HCT116 (cell line): ENCODE measurements at regions not wholly inside any gene's neighbourhood (a gene's known extent, or its start where the extent isn't known, plus 50 kb on each side); places are given as distances from the start of the nearest gene placed in this dataset.

Source experiments
- ATAC-seq: fragments of 200-7000 bp; cut with Tn5 transposase; 2 replicates; pipeline ENCODE4 v1.9.1; 2020; ENCODE audit warnings: mild to moderate bottlenecking, moderate library complexity
- BruUV-seq: library from RNA; stranded (reverse); fragments of 400-500 nt; replicated peaks from 2 replicates; lab custom pipeline; 2021; lab: Mats Ljungman, UMichigan
- CTCF ChIA-PET: fragments of 300-600 bp; sonication (Branson Sonifier 250); formaldehyde crosslinking; loops from one replicate; lab custom pipeline; 2021; ENCODE audit warnings: antibody characterized with exemption; lab: Charles Lee
- POLR2A ChIA-PET: fragments of 300-600, 350-600 bp; sonication (Branson Sonifier 250); formaldehyde crosslinking; loops from one replicate; lab custom pipeline; 2021; ENCODE audit warnings: antibody characterized with exemption; lab: Charles Lee
- RAD21 ChIA-PET, 2 experiments: fragments of 300-600 bp; sonication (Branson Sonifier 250); formaldehyde crosslinking; loops; one replicate each; lab custom pipeline; 2023; ENCODE audit warnings: low total read pairs in 2 of 2; ENCODE audit not compliant: uncharacterized antibody in 2 of 2, unreplicated experiment in 2 of 2, low non-redundant PET in 1 of 2; lab: Charles Lee
- DNase-seq: peaks from one replicate; pipeline ENCODE4 v3.0.0-alpha.2; 2010; ENCODE audit warnings: low read depth, low spot score
- H2AFZ ChIP-seq: fragments of 200-600 bp; shearing (Covaris generic), sonication (generic); 2 replicates; pipeline ENCODE4 v1.6.1; 2017; ENCODE audit warnings: low read depth, mixed run types, mixed read lengths, antibody characterized with exemption, low read length; ENCODE audit not compliant: poor library complexity, severe bottlenecking
- H3K27ac ChIP-seq: 2 replicates; pipeline ENCODE4 v1.5.1; 2012; ENCODE audit warnings: low read depth, low read length
- H3K27me3 ChIP-seq: fragments of 200-600 bp; sonication (generic); 2 replicates; pipeline ENCODE4 v1.6.1; 2016; ENCODE audit warnings: mixed run types, low read length, mixed read lengths; ENCODE audit not compliant: insufficient read depth
- H3K36me3 ChIP-seq, 2 experiments: fragments of 200-500 bp in 1 of 2; fragments of 200-600 bp in 1 of 2; sonication (Bioruptor generic) in 1 of 2; sonication (generic) in 1 of 2; 2 replicates each; pipeline versions ENCODE4 v1.5.1 to v1.6.1; 2014 to 2016; ENCODE audit warnings: low read length in 2 of 2, inconsistent platforms in 1 of 2, mixed read lengths in 1 of 2, mixed run types in 1 of 2; ENCODE audit not compliant: insufficient read depth in 2 of 2, control insufficient read depth in 1 of 2
- H3K4me1 ChIP-seq, 2 experiments: fragments of 200-600 bp in 1 of 2; sonication (generic) in 1 of 2; 2 replicates each; pipeline versions ENCODE4 v1.5.1 to v1.6.1; 2012 to 2017; ENCODE audit warnings: low read length in 2 of 2, inconsistent platforms in 1 of 2, mild to moderate bottlenecking in 1 of 2, mixed read lengths in 1 of 2, mixed run types in 1 of 2, moderate library complexity in 1 of 2; ENCODE audit not compliant: insufficient read depth in 2 of 2, control insufficient read depth in 1 of 2
- H3K4me2 ChIP-seq: fragments of 200-600 bp; sonication (generic); 2 replicates; pipeline ENCODE4 v1.6.1; 2017; ENCODE audit warnings: mixed run types, low read length, mixed read lengths
- H3K4me3 ChIP-seq, 2 experiments: fragments of 200-600 bp in 1 of 2; sonication (generic) in 1 of 2; replicated peaks in 1 of 2; 2 replicates each; pipeline ENCODE4 v1.5.1; 2011 to 2016; ENCODE audit warnings: low read length in 2 of 2, control low read depth in 1 of 2, low read depth in 1 of 2, mild to moderate bottlenecking in 1 of 2, mixed read lengths in 1 of 2, mixed run types in 1 of 2
- H3K79me2 ChIP-seq: fragments of 200-600 bp; sonication (generic); 2 replicates; pipeline ENCODE4 v1.6.1; 2017; ENCODE audit warnings: mild to moderate bottlenecking, mixed run types, low read length, moderate library complexity, mixed read lengths; ENCODE audit not compliant: insufficient read depth
- H3K9ac ChIP-seq: fragments of 200-600 bp; sonication (generic); 2 replicates; pipeline ENCODE4 v1.6.1; 2016; ENCODE audit warnings: low read length, mixed read lengths
- H3K9me2 ChIP-seq: fragments of 200-600 bp; sonication (generic), shearing (Covaris generic); 2 replicates; pipeline ENCODE4 v1.6.1; 2017; ENCODE audit warnings: mixed run types, mild to moderate bottlenecking, moderate library complexity; ENCODE audit not compliant: insufficient read depth
- H3K9me3 ChIP-seq, 2 experiments: fragments of 200-500 bp in 1 of 2; fragments of 200-600 bp in 1 of 2; sonication (Bioruptor generic) in 1 of 2; sonication (generic) in 1 of 2; 2 replicates each; pipeline ENCODE4 v1.6.1; 2014 to 2017; ENCODE audit warnings: low read length in 2 of 2, mixed read lengths in 2 of 2, inconsistent platforms in 1 of 2, low read depth in 1 of 2, mild to moderate bottlenecking in 1 of 2, mixed run types in 1 of 2, moderate library complexity in 1 of 2; ENCODE audit not compliant: control insufficient read depth in 1 of 2, insufficient read depth in 1 of 2
- H4K20me1 ChIP-seq: fragments of 200-600 bp; sonication (generic), shearing (Covaris generic); 2 replicates; pipeline ENCODE4 v1.6.1; 2017; ENCODE audit warnings: mixed run types, mild to moderate bottlenecking, moderate library complexity; ENCODE audit not compliant: insufficient read depth
- CEBPB ChIP-seq: IDR thresholded peaks from 2 replicates; pipeline ENCODE4 v1.6.1; 2012; ENCODE audit warnings: low read depth
- CTCF ChIP-seq, 3 experiments: fragments of 200-600 bp in 1 of 3; sonication (generic) in 1 of 3; IDR thresholded peaks in 2 of 3; conservative IDR thresholded peaks in 1 of 3; 2 replicates each; pipeline ENCODE4 v1.5.1; 2012 to 2017; ENCODE audit warnings: low read depth in 2 of 3, low read length in 2 of 3, antibody characterized with exemption in 1 of 3, borderline replicate concordance in 1 of 3, control low read depth in 1 of 3, mild to moderate bottlenecking in 1 of 3, mixed read lengths in 1 of 3, mixed run types in 1 of 3, moderate library complexity in 1 of 3; ENCODE audit not compliant: insufficient read depth in 1 of 3
- EZH2 ChIP-seq: fragments of 200-600 bp; sonication (generic); IDR thresholded peaks from 2 replicates; pipeline ENCODE4 v1.6.1; 2017; ENCODE audit warnings: antibody characterized with exemption, mixed run types
- EZH2phosphoT487 ChIP-seq: fragments of 200-600 bp; IDR thresholded peaks from 2 replicates; pipeline ENCODE4 v1.6.1; 2018; ENCODE audit warnings: antibody characterized with exemption, borderline replicate concordance
- FOSL1 ChIP-seq: IDR thresholded peaks from 2 replicates; pipeline ENCODE4 v1.6.1; 2012; ENCODE audit warnings: low read depth
- JUND ChIP-seq: IDR thresholded peaks from 2 replicates; pipeline ENCODE4 v1.6.1; 2012
- POLR2AphosphoS5 ChIP-seq: IDR thresholded peaks from 2 replicates; pipeline ENCODE4 v1.6.1; 2011; ENCODE audit warnings: mild to moderate bottlenecking, low read depth, low read length, moderate library complexity
- RAD21 ChIP-seq: IDR thresholded peaks from 2 replicates; pipeline ENCODE4 v1.6.1; 2012; ENCODE audit warnings: low read depth, mild to moderate bottlenecking
- REST ChIP-seq: IDR thresholded peaks from 2 replicates; pipeline ENCODE4 v1.6.1; 2012; ENCODE audit warnings: low read depth
- SP1 ChIP-seq: IDR thresholded peaks from 2 replicates; pipeline ENCODE4 v1.6.1; 2012; ENCODE audit warnings: low read depth
- TCF7L2 ChIP-seq: IDR thresholded peaks from 2 replicates; pipeline ENCODE4 v1.7.0; 2011; ENCODE audit warnings: borderline replicate concordance, inconsistent platforms; ENCODE audit not compliant: insufficient read depth, insufficient read length; ENCODE audit errors: extremely low read depth
- YY1 ChIP-seq: IDR thresholded peaks from 2 replicates; pipeline ENCODE4 v1.6.1; 2011; ENCODE audit warnings: low read length, low read depth, moderate library complexity, mild to moderate bottlenecking; ENCODE audit not compliant: insufficient replicate concordance; ENCODE audit errors: extremely low read depth
- ZBTB33 ChIP-seq: IDR thresholded peaks from 2 replicates; pipeline ENCODE4 v1.6.1; 2011; ENCODE audit warnings: mild to moderate bottlenecking, low read length, moderate library complexity; ENCODE audit not compliant: insufficient replicate concordance; ENCODE audit errors: extremely low read depth
- ZFX ChIP-seq: fragments of 450-650 bp; IDR thresholded peaks from 2 replicates; pipeline ENCODE4 v1.6.1; 2017
- intact Hi-C: fragments of 100-400 bp; cut with micrococcal nuclease; formaldehyde crosslinking; loops from 2 replicates; pipeline ENCODE4 v1.10.0; 2022

GRCh38 chr2:57849843-57850242 is 196.8 kb upstream of the VRK2 start (continued):
- no peak for TF ChIP-seq ZBTB33
- no peak for TF ChIP-seq JUND
- no peak for TF ChIP-seq YY1
- TF ChIP-seq CTCF (IDR thresholded peaks at IDR 0.05 in 2 of 3, conservative IDR thresholded peaks at IDR 0.05 in 1 of 3; ENCODE audit: borderline replicate concordance in 1 of 3, insufficient read depth in 1 of 3, low read depth in 2 of 3, low read length in 2 of 3): no peak
- no peak for TF ChIP-seq EZH2phosphoT487
- TF ChIP-seq CEBPB: no peak
- TF ChIP-seq RAD21: no peak
- TF ChIP-seq FOSL1: no peak
- TF ChIP-seq, all 23 proteins: peak for 0

GRCh38 chr2:57850415-57851130 is 196.0 kb upstream of the VRK2 start:
- DNase-seq: no peak
- H3K4me1 ChIP-seq: no peaks in the 10 kb centered on the region
- no peak for ATAC-seq
- no TSS peak for BruUV-seq
- ChIA-PET RAD21 (no interaction called here), POLR2A (no interaction called here), CTCF (no interaction called here)
- intact Hi-C loops: no loop called here
- H3K36me3 ChIP-seq: no peaks in the 10 kb centered on the region
- H3K4me2 ChIP-seq: no peak overlapping the region
- H4K20me1 ChIP-seq: no peaks in the 10 kb centered on the region
- no peak overlapping the region for H3K27ac ChIP-seq
- no peak overlapping the region for H3K4me3 ChIP-seq
- no peaks in the 10 kb centered on the region for H3K79me2 ChIP-seq
- H3K9me3 ChIP-seq: no peaks in the 10 kb centered on the region
- no peaks in the 10 kb centered on the region for H3K27me3 ChIP-seq
- H3K9me2 ChIP-seq: no peaks in the 10 kb centered on the region
- H2AFZ ChIP-seq: no peak overlapping the region
- no peak overlapping the region for H3K9ac ChIP-seq
- TF ChIP-seq REST (no peak), POLR2AphosphoS5 (no peak), JUND (no peak), SP1 (no peak), YY1 (no peak), TCF7L2 (no peak), CEBPB (no peak), EZH2 (no peak), ZFX (no peak), ZBTB33 (no peak)
